ENCODE measurements at regions not wholly inside any gene's neighbourhood (a gene's known extent, or its start where the extent isn't known, plus 50 kb on each side); places are given as distances from the start of the nearest gene placed in this dataset.
"Not testable (repeated sequence)": the region's sequence is repeated elsewhere in the genome, so short reads cannot be mapped to it uniquely, and the experiment has no call there.

DNA sequence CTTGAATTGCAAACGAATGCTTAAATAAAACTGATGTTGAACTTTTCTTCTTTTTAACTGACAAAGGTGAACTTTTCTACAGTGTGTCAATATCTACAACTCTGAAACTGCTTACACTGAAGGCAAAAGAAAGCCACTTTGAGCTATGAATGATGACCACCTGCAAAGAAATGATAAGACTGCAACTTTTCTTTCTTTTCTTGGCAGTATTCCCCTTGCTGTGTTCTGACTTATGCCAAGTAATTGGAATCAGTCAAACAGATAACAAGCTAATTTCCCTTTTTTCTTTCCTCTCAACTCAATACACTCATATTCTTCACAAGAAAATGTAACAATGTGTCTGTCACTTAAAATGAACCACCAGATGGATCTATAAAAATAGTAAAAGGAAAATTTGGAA is 588.1 kb upstream of the BRINP3 start:
- no peak overlapping the region for H3K27ac ChIP-seq (ENCODE audit: low read depth, low read length)
- H3K4me3 ChIP-seq (ENCODE audit: low read depth, low read length): no peak overlapping the region
- H3K9me3 ChIP-seq (ENCODE audit: control insufficient read depth, insufficient read depth, low read length): no peaks in the 10 kb centered on the region
- no peak for DNase-seq (ENCODE audit: low read depth, low spot score)
- ChIA-PET CTCF (no interaction called here), POLR2A (no interaction called here)
- no peak for TF ChIP-seq CTCF (IDR thresholded peaks at IDR 0.05; ENCODE audit: low read depth, low read length)
- H3K27me3 ChIP-seq (ENCODE audit: control insufficient read depth, insufficient read depth, low read length): no peaks in the 10 kb centered on the region

DNA sequence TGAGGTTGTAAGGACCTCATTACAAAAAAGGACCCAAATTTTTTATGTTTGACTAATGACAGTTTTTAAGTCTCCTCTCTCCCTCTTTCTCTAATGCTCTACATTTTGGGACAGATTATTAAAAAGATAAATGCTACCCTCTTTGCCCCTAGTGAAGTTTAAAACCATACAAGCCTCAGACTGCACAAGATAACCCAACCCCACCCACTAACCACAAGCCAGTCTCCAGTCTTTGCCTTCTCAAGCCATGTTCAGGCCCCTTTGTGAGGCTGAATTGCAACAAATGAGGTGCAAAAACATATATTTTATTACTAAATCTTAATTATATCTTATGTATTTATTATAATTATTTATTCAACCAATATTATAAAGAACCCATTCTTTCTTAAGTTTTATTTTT is 597.2 kb upstream of the BRINP3 start:
- ChIA-PET CTCF (no interaction called here), POLR2A (no interaction called here)
- Histone ChIP-seq H3K27ac (ENCODE audit: low read depth, low read length) (no peak overlapping the region), H3K4me3 (ENCODE audit: low read depth, low read length) (no peak overlapping the region), H3K27me3 (ENCODE audit: control insufficient read depth, insufficient read depth, low read length) (no peaks in the 10 kb centered on the region), H3K9me3 (ENCODE audit: control insufficient read depth, insufficient read depth, low read length) (no peaks in the 10 kb centered on the region)
- DNase-seq (ENCODE audit: low read depth, low spot score): no peak
- no peak for TF ChIP-seq CTCF (IDR thresholded peaks at IDR 0.05; ENCODE audit: low read depth, low read length)

GRCh38 chr1:191083090-191083489 is 605.4 kb upstream of the BRINP3 start:
- CTCF ChIA-PET; POLR2A ChIA-PET; H3K27me3 ChIP-seq (ENCODE audit: control insufficient read depth, insufficient read depth, low read length); H3K27ac ChIP-seq (ENCODE audit: low read depth, low read length); H3K4me3 ChIP-seq (ENCODE audit: low read depth, low read length); DNase-seq (ENCODE audit: low read depth, low spot score); H3K9me3 ChIP-seq (ENCODE audit: control insufficient read depth, insufficient read depth, low read length): not testable (repeated sequence)

DNA sequence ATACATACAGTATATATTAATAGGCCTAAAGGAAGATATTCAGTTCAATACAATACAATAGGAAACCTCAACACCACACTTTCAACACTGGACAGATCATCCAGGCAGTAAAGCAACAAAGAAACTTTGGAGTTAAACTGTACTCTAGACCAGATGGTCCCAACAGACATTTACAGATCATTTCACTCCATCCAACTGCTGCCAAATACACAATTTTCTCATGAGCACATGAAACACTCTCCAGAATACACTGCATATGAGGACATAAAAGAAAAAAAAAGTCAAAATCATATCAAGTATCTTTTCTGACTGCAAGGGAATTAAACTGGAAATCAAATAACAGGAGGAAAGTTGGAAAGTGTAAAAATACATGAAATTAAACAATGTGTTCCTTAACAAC is 607.5 kb upstream of the BRINP3 start:
- Histone ChIP-seq H3K9me3 (ENCODE audit: control insufficient read depth, insufficient read depth, low read length) (no peaks in the 10 kb centered on the region), H3K27me3 (ENCODE audit: control insufficient read depth, insufficient read depth, low read length) (no peaks in the 10 kb centered on the region), H3K4me3 (ENCODE audit: low read depth, low read length) (no peak overlapping the region), H3K27ac (ENCODE audit: low read depth, low read length) (no peak overlapping the region)
- TF ChIP-seq CTCF (IDR thresholded peaks at IDR 0.05; ENCODE audit: low read depth, low read length): no peak
- ChIA-PET CTCF (no interaction called here), POLR2A (no interaction called here)
- no peak for DNase-seq (ENCODE audit: low read depth, low spot score)

GRCh38 chr1:191086910-191087309 is 609.2 kb upstream of the BRINP3 start:
- POLR2A ChIA-PET: no interaction called here
- H3K27me3 ChIP-seq (ENCODE audit: control insufficient read depth, insufficient read depth, low read length): no peaks in the 10 kb centered on the region
- no peak overlapping the region for H3K4me3 ChIP-seq (ENCODE audit: low read depth, low read length)
- CTCF ChIA-PET: no interaction called here
- H3K27ac ChIP-seq (ENCODE audit: low read depth, low read length): no peak overlapping the region
- H3K9me3 ChIP-seq (ENCODE audit: control insufficient read depth, insufficient read depth, low read length): no peaks in the 10 kb centered on the region
- TF ChIP-seq CTCF (IDR thresholded peaks at IDR 0.05; ENCODE audit: low read depth, low read length): no peak
- no peak for DNase-seq (ENCODE audit: low read depth, low spot score)

DNA sequence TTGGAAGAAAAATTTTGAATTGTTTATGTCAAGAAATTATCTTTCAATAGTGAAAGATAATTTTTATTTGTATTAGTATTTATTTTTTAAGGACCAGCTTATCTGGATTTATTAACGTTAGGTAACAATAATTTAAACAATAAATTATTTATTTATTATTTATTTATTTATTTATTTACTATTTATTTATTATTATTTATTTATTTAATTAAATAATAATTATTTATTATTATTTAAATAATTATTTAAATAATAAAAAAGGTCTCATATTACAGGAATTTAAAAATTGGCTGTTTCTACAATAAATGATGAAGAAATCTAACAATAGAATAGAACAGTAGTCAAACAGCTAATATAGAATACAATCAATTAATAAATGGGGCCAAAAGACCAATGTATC is 618.7 kb upstream of the BRINP3 start:
- no peak overlapping the region for H3K27ac ChIP-seq (ENCODE audit: low read depth, low read length)
- H3K9me3 ChIP-seq (ENCODE audit: control insufficient read depth, insufficient read depth, low read length): no peaks in the 10 kb centered on the region
- no peak for TF ChIP-seq CTCF (IDR thresholded peaks at IDR 0.05; ENCODE audit: low read depth, low read length)
- DNase-seq (ENCODE audit: low read depth, low spot score): no peak
- ChIA-PET POLR2A (no interaction called here), CTCF (no interaction called here)
- no peak overlapping the region for H3K4me3 ChIP-seq (ENCODE audit: low read depth, low read length)
- no peaks in the 10 kb centered on the region for H3K27me3 ChIP-seq (ENCODE audit: control insufficient read depth, insufficient read depth, low read length)
